GM18868 (cell line): ENCODE measurements at regions not wholly inside any gene's neighbourhood (a gene's known extent, or its start where the extent isn't known, plus 50 kb on each side); places are given as distances from the start of the nearest gene placed in this dataset.

Experiments
- ATAC-seq: cut with Tn5 transposase; IDR thresholded peaks from one replicate; pipeline ENCODE4 v1.9.1; 2021; ENCODE audit warnings: mild to moderate bottlenecking, moderate library complexity; ENCODE audit not compliant: unreplicated experiment

DNA sequence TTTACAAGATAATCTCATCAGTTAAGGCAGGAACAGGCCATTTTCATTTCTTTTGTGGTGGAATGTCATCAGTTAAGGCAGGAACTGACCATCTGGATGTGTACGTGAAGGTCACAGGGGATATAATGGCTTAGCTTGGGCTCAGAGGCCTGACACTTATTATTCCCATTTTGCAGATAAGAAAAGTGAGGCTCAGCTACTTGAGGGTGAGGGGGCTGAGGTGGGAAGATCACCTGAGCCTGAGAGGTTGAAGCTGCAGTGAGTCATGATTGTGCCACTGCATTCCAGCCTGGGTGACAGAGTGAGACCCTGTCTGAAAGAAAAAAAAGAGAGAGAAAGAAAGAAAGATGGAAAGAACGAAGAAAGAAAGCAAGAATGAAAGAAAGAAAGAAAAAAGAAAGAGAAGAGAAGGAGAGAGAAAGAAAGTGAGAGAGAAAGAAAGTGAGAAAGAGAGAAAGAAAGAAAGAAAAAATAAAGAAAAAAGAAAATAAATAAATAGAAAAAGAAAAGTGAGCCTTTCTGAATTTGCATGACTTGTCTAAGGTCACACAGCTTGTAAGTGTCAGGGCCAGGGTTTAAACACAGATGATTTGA lies 142.0 kb downstream of the TMEM30B start:
- no peak for ATAC-seq

DNA sequence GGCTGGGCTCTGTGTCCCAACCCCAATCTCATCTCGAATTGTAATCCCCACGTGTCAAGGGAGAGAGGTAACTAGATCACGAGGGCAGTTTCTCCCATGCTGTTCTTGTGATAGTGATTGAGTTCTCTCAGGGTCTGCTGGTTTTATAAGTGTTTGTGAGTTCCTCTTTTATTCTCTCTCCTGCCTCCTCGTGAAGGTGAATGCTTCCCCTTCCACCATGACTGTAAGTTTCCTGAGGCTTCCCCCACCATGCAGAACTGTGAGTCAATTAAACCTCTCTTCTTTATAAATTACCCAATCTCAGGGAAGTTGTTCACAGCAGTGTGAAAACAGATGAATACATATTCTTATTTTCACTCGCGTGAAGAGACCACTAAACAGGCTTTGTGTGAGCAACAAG lies 148.2 kb downstream of the TMEM30B start:
- no peak for ATAC-seq

DNA sequence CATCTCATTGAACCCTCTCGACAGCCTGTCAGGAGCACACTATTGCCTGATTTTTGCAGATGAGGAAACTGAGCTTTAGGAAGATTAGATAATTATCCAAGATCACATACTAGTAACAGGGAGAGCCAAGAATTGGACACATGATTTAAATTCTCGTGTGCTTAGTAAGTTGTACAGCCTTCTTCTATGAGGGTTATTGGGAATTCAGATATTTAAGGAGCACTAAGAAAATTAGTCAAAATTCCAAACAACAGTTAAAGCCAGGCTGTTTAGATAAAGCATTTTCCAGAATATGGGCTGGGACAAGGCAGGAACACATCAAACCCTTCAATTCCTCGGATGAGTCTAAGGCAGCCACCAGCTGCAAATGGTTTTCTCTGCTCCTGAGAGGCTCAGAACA lies 148.8 kb downstream of the TMEM30B start:
- no peak for ATAC-seq

DNA sequence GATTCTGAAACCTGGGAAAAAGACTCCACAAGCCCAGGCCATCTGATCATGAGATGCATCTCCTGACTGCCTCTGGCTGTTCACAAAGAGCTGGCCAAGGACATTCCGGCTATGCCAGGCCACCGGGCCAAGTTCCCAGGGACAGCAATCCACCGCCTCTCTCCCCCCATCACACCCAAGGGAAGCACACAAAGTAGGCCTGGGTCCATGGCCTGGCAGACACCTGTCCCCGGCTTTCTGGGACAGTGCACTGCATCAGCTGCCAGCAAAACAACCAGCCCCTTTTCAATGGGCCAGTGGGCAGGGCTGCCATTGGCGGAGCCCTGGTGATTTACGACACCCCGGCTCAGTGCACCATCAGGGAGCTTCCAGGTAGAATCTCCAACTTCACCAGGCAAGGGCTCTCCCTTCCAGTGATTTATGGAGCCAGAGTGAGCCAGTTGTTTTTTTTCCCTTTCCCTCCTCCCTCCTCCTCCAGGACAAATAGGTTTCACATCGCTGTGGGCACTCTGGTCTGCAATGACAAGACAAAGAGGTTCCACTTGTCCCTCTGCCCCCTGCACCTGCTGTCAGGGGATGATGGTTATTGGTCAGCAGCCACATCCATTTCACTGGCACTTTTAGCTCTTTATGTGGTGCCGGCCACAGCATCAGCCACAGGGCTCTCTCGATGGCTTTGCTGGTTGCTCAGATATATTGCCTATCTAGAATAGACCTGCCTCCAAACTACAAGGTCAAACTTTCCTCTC lies 149.6 kb downstream of the SLC38A6 start:
- no peak for ATAC-seq

DNA sequence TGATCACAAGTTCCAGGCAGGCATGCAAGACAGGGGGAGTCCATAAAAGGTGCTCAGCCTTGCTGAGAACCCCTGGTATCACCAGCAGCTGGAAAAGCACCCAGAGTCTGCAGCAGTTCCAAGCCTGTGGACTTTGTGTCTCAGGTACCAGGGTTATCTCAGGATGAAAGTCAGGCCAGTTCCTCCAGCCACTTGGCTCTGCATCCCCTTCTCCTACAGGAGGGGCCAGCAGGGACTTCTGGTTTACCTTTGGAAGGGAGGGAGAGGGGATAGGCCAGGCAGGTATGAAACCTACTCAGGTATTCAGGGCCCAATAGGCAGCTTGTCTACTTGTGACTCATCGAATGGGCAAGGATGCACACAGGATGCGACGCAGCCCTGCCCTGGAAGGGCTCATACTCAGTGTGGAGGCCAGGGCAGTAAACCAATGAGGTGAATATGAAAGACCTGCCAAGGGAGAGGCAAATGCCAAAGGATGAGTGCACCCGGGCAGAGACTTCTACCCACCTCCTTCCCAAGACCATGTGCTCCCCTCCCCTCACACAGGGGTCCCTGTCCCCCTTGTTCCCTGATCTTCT lies 148.2 kb downstream of the SLC38A6 start:
- no peak for ATAC-seq

DNA sequence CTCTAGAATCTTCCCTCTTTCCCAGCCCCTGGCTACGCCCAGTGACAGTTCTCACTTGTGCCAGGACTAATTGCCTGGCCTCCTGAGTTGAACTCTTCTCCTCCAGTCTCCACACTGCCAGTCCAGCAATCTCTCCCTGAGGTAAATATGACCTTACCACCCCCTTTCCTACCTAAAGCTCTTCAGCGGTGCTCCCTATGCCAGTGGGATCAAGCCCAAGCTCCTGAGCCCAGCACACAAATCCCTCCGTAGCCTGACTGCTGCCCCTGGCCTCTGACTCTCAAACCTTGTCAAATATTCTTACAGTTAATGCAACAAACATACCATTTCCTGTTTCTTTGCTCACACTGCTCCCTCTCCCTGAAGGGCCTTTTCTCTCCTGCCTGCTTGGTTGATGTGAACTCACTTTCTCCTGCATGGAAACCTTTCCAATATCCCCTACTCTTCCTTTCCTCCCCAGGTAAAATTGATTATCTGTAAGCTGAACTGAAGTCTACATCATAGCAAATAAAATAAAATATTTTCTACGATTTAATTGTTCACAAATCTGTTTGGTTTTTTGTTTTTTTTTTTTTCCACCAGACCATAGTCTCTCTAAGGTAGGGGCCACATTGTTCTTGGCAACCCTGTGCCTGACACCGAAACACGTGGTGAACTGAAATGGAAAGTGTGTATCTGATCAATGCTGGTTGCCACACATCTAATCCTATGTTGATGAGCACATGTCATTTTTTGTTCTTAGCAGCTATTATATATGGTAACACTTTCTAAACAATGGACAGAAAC lies 147.5 kb downstream of the SLC38A6 start:
- no peak for ATAC-seq

DNA sequence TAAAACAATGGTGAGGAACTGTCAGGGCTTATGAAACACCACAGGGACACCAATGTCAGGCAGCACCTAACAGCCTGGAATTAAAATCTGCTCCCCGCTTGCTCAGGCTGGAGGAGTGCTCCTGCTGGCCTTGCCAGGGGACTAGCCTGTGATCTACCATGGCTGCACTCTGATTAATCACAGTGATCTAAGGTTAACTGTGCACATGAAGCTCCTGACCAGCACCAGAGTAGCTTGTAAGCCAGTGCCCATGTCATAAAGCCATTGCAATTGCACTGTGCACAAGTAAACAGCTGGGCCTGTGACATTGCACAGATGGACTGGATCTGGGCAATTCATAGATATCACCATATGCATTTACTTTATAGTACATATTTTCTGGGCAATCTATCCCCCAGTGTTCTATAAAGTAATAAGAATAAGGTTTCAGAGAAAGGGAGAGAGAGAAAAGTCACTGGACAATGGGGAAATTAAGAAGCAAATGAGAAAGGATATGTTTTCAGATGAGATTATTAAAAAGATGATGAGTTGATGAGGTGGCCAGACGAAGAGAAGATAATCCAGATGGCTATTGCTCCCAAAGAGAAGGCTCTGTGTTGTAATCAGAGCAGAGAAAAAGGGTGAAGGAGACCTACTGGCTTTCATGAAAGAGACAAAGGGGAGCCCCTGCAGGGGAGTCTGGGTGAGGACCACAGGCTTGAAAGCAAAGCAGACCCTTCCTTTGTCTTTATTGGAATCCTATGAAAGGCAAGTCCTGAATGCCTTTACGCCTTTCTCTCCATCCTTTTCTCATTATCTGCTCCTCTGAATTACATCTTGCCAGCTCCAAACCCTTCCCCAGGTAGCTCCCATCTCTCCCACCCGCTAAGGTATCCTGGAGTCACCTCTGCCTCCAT lies 145.8 kb downstream of the SLC38A6 start:
- no peak for ATAC-seq

DNA sequence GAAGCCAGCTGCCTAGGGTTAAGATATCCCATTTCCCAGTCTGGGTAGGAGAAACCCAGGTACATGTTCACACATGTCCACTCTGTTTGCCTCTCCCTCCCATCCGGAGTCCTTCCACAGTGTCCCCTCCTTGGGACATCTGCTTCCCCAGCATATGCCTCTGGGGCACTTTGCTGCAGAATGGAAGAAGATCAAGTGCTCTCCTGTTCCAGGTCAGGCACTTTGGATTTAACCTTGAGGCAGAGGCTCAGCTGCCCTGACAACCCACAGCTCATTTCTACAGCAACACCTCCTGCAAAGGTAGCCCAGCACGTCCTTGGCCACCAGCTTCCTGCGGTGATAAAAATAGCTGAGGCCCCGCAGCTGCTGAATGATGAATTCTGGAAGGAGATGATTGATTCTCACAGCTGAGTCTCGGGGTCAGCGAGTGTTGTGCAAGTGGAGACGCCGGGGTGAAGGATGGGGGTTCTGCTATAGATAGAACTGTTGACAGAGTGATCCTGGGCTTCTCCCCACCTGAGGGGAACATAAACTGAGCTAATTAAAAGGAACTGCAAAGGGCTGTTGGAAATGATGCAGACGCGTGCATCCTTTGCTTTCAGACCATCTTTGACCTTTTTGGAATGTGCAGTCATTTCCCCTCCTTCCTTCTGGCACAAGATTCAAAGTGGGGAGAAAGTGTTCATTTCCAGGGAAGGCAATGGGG lies 145.0 kb downstream of the SLC38A6 start:
- no peak for ATAC-seq

DNA sequence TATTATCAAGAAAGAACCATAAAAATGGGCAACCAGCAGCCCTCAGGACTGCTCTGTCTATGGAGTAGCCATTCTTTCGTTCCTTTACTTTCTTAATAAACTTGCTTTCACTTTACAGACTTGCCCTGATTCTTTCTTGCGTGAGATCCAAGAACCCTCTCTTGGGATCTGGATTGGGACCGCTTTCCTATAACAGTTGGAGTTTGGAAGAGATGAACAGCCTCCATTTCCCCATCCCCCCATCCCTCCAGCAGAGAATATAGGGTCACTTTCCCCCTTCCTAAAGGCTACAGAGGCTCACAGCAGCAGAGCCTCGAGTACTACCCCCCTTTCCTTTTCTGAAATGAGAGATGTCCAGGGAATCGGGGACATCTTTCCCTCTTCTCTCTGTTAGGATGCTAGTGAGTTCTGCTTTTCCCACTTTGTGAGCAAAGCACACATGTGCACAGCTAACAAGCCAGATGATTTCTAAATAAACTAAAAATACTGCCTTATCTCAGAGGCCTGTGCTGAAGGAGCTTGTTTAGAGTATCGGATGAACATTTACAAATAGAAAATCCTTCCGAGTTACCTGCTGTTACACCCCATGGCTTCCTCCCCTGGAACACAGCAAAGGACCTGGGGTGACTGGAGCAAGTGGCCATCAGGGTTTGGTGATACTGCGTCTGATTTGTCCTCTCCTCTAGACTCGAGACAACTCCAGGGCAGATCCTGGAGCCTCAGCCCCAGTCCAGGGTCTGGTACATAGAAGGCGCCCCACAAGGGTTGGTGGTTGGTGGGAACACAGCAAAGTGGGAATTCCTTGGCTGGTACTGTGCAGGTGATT lies 144.2 kb downstream of the SLC38A6 start:
- no peak for ATAC-seq

DNA sequence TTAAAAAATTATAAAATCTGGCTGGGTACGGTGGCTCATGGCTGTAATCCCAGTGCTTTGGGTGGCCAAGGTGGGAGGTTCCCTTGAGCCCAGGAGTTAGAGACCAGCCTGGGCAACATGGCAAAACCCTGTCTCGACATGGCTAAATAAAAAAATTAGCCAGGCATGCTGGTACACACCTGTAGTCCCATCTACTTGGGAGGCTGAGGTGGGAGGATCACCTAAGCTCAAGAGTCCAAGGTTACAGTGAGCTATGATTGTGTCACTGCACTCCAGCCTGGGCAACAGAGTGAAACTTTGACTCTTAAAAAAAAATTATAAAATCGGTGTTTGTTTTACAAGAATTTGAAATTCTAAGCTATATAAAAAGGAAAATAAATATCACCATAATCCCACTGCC lies 141.8 kb downstream of the SLC38A6 start:
- no peak for ATAC-seq

DNA sequence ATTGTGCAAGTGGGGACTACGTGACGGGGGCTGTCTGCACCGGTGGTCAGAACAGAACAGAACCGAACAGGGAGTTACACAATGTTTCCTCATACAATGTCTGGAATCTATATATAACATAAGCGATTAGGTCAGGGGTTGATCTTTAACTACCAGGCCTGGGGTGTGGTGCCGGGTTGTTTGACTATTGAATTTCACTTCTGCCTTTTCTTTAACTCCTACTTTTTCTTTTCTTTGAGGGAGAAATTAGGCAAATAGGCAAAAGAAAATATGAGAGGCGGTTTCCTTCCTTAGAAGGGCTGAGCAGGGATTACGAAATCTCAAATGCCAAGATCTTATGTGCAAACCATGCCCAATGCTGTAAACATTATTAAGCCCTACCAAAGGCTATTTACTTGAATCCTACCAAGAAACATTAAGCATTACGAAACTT lies 140.3 kb downstream of the SLC38A6 start:
- no peak for ATAC-seq

DNA sequence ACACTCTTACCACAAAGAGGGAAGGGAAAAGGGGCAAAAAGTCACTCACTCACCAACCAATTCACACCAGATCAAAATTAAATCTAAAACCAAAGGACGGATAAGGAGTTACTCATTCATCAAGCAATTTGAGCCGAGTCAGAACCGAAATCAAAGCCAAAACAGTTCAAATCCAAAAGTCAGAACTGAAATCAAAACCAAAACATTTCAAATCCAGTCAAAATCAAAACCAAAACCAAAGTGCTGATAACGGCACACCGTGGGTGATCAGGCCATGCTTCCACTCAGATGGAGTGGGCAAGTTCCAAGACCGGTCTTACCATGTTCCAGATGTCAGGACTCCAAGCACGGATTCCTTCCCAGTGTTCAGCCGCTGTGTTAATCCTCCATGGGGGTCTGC lies 139.5 kb downstream of the SLC38A6 start:
- ATAC-seq, result no peak

DNA sequence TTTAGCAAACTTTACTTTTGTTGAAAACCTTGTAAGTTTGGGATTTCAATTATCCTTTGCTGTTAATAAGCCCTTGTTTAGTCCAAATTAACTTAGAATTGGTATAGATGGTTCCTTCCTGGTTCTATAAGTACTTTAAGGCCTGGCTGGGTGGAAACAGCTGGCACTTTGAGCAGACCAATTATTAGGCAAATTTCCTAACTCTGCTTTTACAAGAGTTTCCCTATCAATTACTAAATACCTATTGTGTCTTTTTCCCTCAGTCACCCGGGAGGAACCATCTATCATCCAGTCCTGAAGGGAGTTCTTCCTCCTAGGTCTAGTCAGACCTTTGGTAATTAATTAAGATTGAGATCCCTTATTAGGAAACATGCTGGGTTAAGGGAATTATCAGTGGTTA lies 138.0 kb downstream of the SLC38A6 start:
- ATAC-seq, result no peak

DNA sequence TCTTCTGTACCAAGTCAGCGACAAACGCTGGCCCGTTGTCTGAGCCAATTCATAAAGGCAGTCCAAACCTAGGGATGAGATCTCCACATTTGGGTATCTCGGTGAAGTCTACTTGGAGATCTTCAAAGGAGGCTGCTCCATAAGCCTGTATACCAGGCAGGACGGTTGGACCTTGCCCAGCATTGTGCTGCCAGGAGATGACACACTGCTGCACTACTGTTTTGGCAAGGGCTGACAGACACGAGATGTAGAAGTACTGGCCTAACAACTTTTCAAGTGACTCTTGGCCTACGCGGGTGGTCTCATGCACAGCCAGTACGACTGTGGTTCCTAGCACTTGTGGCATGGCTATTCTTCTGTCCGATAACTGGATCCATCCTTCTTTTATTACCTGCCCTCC lies 135.3 kb downstream of the SLC38A6 start:
- ATAC-seq, result no peak

DNA sequence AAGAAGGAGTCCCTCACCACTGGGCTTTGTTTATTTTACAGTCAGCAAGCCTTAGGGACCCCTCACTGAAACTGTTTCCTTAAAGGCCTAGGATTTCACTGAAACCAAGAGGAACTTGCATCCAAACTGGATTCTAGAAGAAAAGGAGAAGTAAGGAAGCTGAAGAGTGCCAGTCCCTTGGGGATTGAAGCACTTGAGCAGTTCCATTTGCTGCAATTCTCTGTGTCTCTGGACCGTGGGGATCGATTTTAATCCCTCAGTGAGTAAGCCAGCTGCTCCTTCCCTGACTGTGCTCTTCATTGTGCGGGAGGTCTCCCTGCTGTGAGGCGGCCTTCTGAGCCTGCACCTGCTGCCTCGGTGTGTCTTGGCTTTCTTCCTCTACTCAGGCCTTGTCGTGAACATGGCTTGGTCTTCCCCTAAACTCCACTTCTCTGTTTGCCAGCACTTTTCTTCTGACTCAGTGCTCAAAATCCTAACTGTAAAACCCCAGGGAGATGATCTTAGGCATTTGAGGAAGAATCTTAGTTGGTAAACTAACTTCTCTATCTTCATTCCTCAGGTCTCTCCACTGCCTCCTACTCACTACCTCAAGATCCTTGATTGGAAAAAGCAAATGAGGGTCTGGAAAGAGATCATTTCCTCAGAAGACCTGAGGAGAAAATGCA lies 132.6 kb downstream of the SLC38A6 start:
- ATAC-seq, result no peak

DNA sequence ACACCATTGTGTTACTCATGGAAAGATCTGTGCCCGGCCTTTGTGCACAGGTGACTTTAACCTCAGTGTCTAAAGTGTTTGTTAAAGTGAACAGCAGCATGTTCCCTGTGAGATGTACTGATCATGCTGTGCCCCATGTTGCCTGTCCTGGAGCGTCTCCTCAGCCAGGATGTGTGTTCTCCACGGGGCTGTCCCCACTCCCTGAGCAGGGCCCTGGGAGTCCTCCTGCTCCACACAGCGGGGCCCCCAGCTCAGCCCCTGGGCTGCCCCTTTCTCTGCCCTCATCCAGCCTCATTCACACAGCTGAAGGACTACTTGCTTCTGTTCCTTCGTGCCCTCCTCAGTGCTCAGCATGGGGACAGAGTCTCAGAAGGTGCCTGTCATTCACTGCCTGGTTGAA lies 131.5 kb downstream of the SLC38A6 start:
- ATAC-seq, result no peak

DNA sequence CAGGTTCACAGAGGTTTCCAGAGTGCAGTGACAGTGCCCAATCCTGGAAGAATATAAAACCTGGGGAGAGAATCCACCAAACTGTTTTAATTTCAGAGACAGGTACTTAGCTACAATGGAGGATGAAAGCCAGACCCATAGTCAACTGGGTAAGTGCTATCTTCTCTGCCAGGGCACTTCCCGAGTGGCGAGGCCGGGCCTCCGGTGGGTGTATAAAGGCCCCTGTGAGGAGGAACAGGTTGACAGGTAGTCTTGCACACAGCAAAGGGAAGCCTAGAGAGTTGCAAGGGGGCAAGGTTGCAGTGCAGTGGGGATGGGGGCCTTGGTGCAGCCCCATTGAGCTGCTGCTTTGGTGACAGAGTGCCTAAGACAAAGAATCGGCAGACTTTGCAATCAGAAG lies 130.7 kb downstream of the SLC38A6 start:
- no peak for ATAC-seq

DNA sequence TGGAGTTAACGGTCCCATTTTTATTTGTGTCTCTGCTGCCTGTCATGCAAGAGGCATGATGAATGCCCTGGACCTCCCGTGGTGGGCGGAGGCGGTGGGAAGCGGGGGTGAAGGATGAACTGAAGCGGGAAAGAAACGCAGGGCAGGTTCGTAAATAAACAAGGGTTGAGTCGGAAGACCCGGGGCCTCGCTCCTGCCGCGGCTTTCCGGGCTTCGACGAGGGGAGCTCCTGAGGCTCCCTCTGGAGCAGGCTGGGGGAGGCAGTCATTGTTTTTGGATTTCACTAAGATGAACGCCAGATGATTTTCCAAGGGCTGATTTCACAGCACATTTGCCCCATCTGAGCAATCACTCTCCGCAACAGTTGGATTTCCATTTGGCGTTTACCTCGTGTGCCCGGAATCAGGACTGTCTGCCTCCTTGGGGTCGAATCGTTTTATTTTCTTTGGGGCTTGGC lies 130.2 kb downstream of the SLC38A6 start:
- no peak for ATAC-seq
